ENCODE measurements at regions not wholly inside any gene's neighbourhood (a gene's known extent, or its start where the extent isn't known, plus 50 kb on each side); places are given as distances from the start of the nearest gene placed in this dataset.

DNA sequence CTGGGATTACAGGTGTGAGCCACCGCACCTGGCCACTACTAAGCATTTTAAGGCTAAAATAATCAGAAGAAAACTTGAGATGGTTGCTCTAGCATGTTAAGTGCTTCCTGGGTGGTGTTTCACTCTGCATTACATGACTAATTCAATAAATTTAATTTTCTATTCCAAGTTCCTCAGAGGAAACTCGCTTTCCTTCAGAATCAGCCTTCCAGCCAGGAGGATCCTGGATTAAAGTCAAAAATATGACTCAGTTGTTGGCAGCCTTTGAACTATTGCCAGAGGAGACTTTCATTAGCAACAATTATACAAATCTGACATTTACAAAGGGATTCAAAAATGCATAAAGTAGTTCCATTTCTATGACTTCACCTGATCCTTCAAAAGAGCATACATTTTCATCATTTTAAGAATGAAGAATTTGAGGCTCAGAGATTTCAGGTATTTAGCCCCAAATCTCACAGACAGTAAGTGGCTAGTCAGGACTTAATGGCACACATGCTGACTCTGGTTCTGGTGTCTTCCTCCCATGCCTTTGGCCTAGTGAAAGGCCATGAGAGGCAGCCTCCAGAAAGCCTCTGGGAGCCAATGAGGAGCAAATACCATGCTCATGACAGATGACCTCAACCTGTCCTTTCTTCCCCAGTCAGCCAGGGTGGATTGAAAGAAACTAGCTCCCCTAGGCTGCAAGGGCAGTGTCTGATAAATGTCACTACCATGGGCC lies 115.7 kb downstream of the MAP3K21 start:
- H3K4me1 Mint-ChIP-seq = no peaks in the 10 kb centered on the region
- no peaks in the 10 kb centered on the region for H3K36me3 ChIP-seq (replicated peaks in 1 of 2; ENCODE audit: control extremely low read depth in 1 of 2, control insufficient read depth in 1 of 2, extremely low read depth in 1 of 2, insufficient read depth in 2 of 2, low read length in 1 of 2)
- ChIA-PET CTCF (no interaction called here), POLR2A (no interaction called here)
- DNase-seq (no peak), ATAC-seq (ENCODE audit: low read depth) (no peak)
- no CpG with 5 or more reads among the region's 2 CpGs for WGBS (ENCODE audit: insufficient coverage)
- peaks cover 0 to 7% (median 0%) of the 10 kb centered on the region in 3 donors for H3K9me3 ChIP-seq (ENCODE audit: control extremely low read depth in 1 of 3, control insufficient read depth in 2 of 3, insufficient read depth in 1 of 3, low read length in 2 of 3)
- no peaks in the 10 kb centered on the region for H3K79me2 ChIP-seq (ENCODE audit: control insufficient read depth, insufficient read depth, low read length)
- no peak overlapping the region for H3K4me2 ChIP-seq (replicated peaks; ENCODE audit: low read depth, low read length, poor library complexity, severe bottlenecking)
- no peak for TF ChIP-seq EZH2 (IDR thresholded peaks at IDR 0.05; ENCODE audit: borderline replicate concordance, insufficient read depth, low read depth, low read length, poor library complexity, severe bottlenecking)
- TF ChIP-seq, protein P1, sequence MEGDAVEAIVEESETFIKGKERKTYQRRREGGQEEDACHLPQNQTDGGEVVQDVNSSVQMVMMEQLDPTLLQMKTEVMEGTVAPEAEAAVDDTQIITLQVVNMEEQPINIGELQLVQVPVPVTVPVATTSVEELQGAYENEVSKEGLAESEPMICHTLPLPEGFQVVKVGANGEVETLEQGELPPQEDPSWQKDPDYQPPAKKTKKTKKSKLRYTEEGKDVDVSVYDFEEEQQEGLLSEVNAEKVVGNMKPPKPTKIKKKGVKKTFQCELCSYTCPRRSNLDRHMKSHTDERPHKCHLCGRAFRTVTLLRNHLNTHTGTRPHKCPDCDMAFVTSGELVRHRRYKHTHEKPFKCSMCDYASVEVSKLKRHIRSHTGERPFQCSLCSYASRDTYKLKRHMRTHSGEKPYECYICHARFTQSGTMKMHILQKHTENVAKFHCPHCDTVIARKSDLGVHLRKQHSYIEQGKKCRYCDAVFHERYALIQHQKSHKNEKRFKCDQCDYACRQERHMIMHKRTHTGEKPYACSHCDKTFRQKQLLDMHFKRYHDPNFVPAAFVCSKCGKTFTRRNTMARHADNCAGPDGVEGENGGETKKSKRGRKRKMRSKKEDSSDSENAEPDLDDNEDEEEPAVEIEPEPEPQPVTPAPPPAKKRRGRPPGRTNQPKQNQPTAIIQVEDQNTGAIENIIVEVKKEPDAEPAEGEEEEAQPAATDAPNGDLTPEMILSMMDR (IDR thresholded peaks at IDR 0.05) = no peak
- H2AFZ ChIP-seq (ENCODE audit: insufficient read depth, low read depth, low read length, poor library complexity, severe bottlenecking) = no peak overlapping the region
- no peak overlapping the region for H3K27ac ChIP-seq (ENCODE audit: low read length in 2 of 2)
- H3K9ac ChIP-seq (ENCODE audit: low read length) = no peak overlapping the region
- H3K4me1 ChIP-seq (ENCODE audit: control insufficient read depth in 2 of 2, insufficient read depth in 2 of 2, low read length in 2 of 2) = no peaks in the 10 kb centered on the region
- H4K20me1 ChIP-seq (ENCODE audit: control insufficient read depth, insufficient read depth, low read length, poor library complexity, severe bottlenecking) = no peaks in the 10 kb centered on the region
- H3K27me3 ChIP-seq (replicated peaks in 1 of 4; ENCODE audit: control extremely low read depth in 1 of 4, control insufficient read depth in 3 of 4, insufficient read depth in 4 of 4, low read length in 3 of 4) = peaks cover 0 to 8% (median 2%) of the 10 kb centered on the region in 4 experiments
- H3K4me3 ChIP-seq (ENCODE audit: control extremely low read depth in 1 of 5, extremely low read depth in 1 of 5, insufficient read depth in 1 of 5, low read depth in 2 of 5, low read length in 4 of 5) = no peak overlapping the region
- intact Hi-C loops (cut with micrococcal nuclease) = no loop called here
- H3K27ac Mint-ChIP-seq = no peak overlapping the region
- H3K9me3 Mint-ChIP-seq (ENCODE audit: insufficient read depth) = no peaks in the 10 kb centered on the region
- no peak overlapping the region for H3K4me3 Mint-ChIP-seq
- H3K27me3 Mint-ChIP-seq = peaks cover 14% of the 10 kb centered on the region

DNA sequence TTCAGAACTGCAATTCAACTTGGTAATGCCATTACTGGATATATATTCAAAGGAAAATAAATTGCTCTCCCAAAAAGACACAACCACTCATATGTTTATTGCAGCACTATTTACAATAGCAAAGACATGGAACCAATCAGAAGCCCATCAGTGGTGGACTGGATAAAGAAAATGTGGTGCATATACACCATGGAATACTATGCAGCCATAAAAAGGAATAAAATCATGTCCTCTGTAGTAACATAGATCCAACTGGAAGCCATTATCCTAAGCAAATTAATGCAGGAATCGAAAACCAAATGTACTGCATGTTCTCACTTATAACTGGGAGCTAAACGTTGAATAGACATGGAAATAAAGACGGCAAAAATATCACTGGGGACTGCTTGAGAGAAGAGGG lies 117.0 kb downstream of the MAP3K21 start:
- Mint-ChIP-seq H3K27ac (no peak overlapping the region), H3K4me3 (no peak overlapping the region), H3K4me1 (no peaks in the 10 kb centered on the region), H3K27me3 (peaks cover 9% of the 10 kb centered on the region), H3K9me3 (ENCODE audit: insufficient read depth) (no peaks in the 10 kb centered on the region)
- Histone ChIP-seq H3K27me3 (replicated peaks in 1 of 4; ENCODE audit: control extremely low read depth in 1 of 4, control insufficient read depth in 3 of 4, insufficient read depth in 4 of 4, low read length in 3 of 4) (peaks cover 0 to 8% (median 2%) of the 10 kb centered on the region in 4 experiments), H3K27ac (ENCODE audit: low read length in 2 of 2) (no peak overlapping the region), H3K4me3 (ENCODE audit: control extremely low read depth in 1 of 5, extremely low read depth in 1 of 5, insufficient read depth in 1 of 5, low read depth in 2 of 5, low read length in 4 of 5) (no peak overlapping the region), H3K4me1 (ENCODE audit: control insufficient read depth in 2 of 2, insufficient read depth in 2 of 2, low read length in 2 of 2) (no peaks in the 10 kb centered on the region), H2AFZ (ENCODE audit: insufficient read depth, low read depth, low read length, poor library complexity, severe bottlenecking) (no peak overlapping the region), H4K20me1 (ENCODE audit: control insufficient read depth, insufficient read depth, low read length, poor library complexity, severe bottlenecking) (no peaks in the 10 kb centered on the region), H3K9me3 (ENCODE audit: control extremely low read depth in 1 of 3, control insufficient read depth in 2 of 3, insufficient read depth in 1 of 3, low read length in 2 of 3) (peaks cover 0 to 7% (median 0%) of the 10 kb centered on the region in 3 donors), H3K4me2 (replicated peaks; ENCODE audit: low read depth, low read length, poor library complexity, severe bottlenecking) (no peak overlapping the region), H3K79me2 (ENCODE audit: control insufficient read depth, insufficient read depth, low read length) (no peaks in the 10 kb centered on the region), H3K36me3 (replicated peaks in 1 of 2; ENCODE audit: control extremely low read depth in 1 of 2, control insufficient read depth in 1 of 2, extremely low read depth in 1 of 2, insufficient read depth in 2 of 2, low read length in 1 of 2) (no peaks in the 10 kb centered on the region), H3K9ac (ENCODE audit: low read length) (no peak overlapping the region)
- TF ChIP-seq EZH2 (IDR thresholded peaks at IDR 0.05; ENCODE audit: borderline replicate concordance, insufficient read depth, low read depth, low read length, poor library complexity, severe bottlenecking) = no peak
- TF ChIP-seq, protein P1 (IDR thresholded peaks at IDR 0.05) = no peak
- no CpG with 5 or more reads among the region's 3 CpGs for WGBS (ENCODE audit: insufficient coverage)
- CTCF ChIA-PET = no interaction called here
- intact Hi-C loops (cut with micrococcal nuclease) = no loop called here
- DNase-seq (no peak), ATAC-seq (ENCODE audit: low read depth) (no peak)
- POLR2A ChIA-PET = no interaction called here
